GM10266 (cell line): ENCODE measurements at regions not wholly inside any gene's neighbourhood (a gene's known extent, or its start where the extent isn't known, plus 50 kb on each side); places are given as distances from the start of the nearest gene placed in this dataset.

Experiments
- DNase-seq: peaks from one replicate; pipeline ENCODE4 v3.0.0; 2012; ENCODE audit errors: extremely low spot score
- TF ChIP-seq, protein P1 (sequence below): IDR thresholded peaks from 2 replicates; pipeline ENCODE4 v1.5.1; 2012; ENCODE audit warnings: mild to moderate bottlenecking, low read depth; ENCODE audit not compliant: control insufficient read depth, insufficient read depth; ENCODE audit errors: missing control alignments

DNA sequence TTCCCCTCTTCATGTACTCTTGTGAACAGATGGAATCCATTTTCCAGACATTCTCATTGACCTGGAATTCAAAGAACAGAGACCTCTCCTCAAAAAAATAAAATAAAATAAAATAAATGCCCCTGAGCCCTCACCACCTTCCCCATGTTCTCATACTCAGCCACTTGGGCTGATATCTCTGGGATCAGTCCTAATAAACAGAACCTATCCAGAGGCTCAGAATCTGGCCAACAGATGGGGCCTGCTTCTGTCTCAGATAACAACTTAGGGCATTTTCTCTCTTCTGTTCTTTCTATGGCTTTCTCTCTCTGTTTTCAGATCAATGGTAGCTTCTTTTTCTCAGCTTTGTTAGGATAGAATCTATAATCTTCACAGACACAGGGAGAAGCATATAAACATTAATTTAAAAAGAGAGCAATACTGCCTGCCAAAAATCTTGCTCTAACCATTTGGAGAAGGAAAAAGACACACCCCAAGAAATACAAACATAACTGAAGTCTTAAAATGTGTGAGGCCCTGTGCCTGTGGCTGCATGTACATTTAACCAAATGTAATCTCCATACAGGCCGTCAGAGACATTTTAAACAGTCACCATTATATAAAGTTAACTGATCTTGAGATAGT, 907.1 kb downstream of the FAT4 start:
- TF ChIP-seq, protein P1, sequence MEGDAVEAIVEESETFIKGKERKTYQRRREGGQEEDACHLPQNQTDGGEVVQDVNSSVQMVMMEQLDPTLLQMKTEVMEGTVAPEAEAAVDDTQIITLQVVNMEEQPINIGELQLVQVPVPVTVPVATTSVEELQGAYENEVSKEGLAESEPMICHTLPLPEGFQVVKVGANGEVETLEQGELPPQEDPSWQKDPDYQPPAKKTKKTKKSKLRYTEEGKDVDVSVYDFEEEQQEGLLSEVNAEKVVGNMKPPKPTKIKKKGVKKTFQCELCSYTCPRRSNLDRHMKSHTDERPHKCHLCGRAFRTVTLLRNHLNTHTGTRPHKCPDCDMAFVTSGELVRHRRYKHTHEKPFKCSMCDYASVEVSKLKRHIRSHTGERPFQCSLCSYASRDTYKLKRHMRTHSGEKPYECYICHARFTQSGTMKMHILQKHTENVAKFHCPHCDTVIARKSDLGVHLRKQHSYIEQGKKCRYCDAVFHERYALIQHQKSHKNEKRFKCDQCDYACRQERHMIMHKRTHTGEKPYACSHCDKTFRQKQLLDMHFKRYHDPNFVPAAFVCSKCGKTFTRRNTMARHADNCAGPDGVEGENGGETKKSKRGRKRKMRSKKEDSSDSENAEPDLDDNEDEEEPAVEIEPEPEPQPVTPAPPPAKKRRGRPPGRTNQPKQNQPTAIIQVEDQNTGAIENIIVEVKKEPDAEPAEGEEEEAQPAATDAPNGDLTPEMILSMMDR: no peak

DNA sequence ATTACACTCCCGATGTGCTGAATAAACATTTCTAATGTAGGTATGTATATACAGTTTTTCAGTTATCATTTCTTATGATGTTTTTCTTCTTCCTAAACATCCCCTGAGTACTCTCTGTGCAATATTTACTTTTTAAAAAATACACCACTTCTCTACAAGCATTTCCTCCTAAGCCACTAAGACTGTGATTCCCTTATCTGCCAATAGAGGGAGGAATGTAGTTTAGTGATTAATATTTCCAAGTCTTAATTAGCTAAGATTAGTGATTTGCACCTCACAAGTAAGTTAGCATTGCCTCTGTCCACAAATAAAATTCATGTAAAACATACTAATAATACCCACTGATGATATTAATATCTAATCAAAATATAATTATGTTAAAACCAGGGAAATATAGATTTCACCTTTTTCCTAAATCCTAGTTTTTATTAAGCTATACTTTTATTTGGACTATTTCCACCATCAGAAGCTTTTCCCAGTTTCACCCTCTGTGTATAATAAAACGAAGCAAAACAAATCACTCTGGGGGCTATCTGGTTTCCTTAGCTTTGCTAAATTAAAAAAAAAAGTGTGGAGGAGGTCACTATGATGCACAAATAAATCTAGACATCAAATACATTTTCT, 909.1 kb downstream of the FAT4 start:
- DNase-seq: no peak
- TF ChIP-seq, protein P1: no peak

More for the DNA sequence above, 907.1 kb downstream of the FAT4 start:
- no peak for DNase-seq

DNA sequence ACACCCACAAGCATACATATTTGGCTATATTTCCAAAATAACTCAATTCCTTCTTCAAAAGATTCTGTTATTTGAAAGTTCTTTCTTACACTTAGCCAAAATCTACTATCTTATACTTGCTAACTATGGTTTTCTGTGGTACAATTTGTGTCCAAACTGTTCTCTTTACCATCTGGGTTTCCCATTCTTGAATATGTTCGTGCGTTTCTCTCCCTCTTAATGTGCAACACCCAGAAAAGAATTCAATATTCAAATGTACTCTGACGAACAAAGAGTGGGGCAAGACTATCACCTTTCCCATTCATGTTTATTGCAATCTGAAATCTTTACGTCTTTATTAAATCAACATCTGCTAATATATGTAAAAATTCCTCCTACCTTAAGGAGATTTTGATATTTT, 912.7 kb downstream of the FAT4 start:
- DNase-seq: no peak
- TF ChIP-seq, protein P1: no peak

DNA sequence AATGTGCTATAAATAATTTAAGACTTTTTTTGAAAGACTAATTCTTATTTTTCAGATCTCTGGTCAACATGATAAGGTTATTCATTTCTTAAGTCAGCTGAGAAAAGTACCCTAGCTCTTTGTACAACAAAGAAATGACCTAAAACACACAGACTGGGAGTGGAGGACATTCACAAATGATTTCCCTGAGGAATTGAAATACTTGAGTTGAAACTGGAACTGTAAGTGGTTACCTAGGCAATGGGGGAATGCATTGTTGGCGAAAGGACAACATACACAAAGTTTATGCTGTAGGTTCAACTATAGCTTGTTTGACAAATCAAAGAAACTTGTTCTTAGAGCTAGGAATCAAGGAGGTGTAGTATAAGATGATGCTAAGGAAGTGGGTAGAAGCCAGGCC, 915.5 kb downstream of the FAT4 start:
- no peak for DNase-seq
- TF ChIP-seq, protein P1: no peak

DNA sequence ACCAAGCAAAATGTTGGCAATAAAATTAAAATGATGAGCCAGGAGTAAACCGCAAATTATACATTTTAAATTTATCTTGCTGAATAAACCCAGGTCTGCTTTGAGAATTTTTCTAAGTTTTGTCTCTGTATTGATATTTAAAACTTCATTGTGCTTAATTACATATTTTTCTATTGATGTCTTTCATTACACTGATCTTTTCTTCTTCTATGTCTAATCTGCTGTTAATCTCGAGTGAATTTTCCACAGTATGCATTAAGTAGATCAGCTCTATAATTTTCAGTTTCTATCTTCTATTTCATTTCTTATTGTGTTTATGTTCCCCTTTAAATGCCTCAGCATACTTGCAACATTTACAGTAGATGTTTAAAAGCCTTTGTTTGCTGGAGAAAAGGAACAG, 918.7 kb downstream of the FAT4 start:
- DNase-seq: no peak
- TF ChIP-seq, protein P1: no peak

DNA sequence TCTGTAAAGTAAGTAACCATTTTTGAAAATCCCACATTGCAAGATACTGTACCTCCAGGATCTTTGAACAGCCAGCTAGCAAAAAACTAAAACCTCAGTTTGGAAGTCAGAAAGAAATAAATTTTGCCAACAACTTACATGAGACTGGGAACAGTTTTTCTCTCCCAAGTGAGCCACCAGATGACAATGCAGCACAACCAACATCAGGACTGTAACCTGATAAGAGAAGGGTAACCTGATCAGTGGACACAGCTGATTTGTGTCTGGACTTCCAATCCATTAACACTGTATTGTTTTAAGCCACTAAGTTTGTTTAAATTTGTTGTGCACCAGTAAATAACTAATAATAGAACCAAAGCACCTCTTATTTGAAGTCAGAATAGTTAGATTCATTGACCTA, 923.3 kb downstream of the FAT4 start:
- TF ChIP-seq, protein P1: no peak
- DNase-seq: no peak

DNA sequence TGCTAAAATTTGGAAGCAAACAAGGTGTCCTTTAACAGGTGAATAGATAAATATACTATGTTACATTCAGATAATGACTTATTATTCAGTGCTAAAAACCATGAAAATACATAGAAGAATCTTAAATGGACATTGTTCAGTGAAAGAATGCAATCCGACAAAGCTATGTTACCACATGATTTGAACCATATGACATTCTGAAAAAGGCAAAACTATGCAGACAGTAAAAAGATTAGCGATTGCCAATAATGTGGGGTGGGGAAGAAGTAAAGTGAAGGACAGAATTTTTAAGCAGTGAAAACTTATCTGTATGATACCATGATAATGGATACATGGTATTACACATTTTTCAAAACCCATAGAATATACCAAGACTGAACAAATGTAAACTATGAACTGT, 926.9 kb downstream of the FAT4 start:
- DNase-seq: no peak
- TF ChIP-seq, protein P1: no peak
